DMS153 (cell line): ENCODE measurements at regions not wholly inside any gene's neighbourhood (a gene's known extent, or its start where the extent isn't known, plus 50 kb on each side); places are given as distances from the start of the nearest gene placed in this dataset.
"Not testable (repeated sequence)": the region's sequence is repeated elsewhere in the genome, so short reads cannot be mapped to it uniquely, and the experiment has no call there.

Experiments
- DNase-seq: peaks from one replicate; lab custom pipeline; 2025; lab: John Stamatoyannopoulos, UW

- not testable (repeated sequence) for DNase-seq
Measured at GRCh38 chr14:52122163-52122562, 53.3 kb upstream of the NID2 start.

- no peak for DNase-seq
Measured at GRCh38 chr14:52121441-52121840, 52.6 kb upstream of the NID2 start.

- DNase-seq: no peak
Measured at GRCh38 chr14:52119030-52119429, 50.2 kb upstream of the NID2 start.
